Suprapubic skin (tissue), 3 donors: ENCODE measurements at regions not wholly inside any gene's neighbourhood (a gene's known extent, or its start where the extent isn't known, plus 50 kb on each side); places are given as distances from the start of the nearest gene placed in this dataset.

Source experiments
- CTCF ChIP-seq, 2 donors: fragments of 200-600 bp in 1 of 2; fragments of 450-650 bp in 1 of 2; sonication (generic) in 1 of 2; IDR thresholded peaks; one replicate each; pipeline ENCODE4 v1.5.1; 2016 to 2019; ENCODE audit warnings: antibody characterized with exemption in 2 of 2, mild to moderate bottlenecking in 1 of 2, moderate library complexity in 1 of 2
- EP300 ChIP-seq: sonication (generic); formaldehyde crosslinking; IDR thresholded peaks from one replicate; pipeline ENCODE4 v1.6.1; 2017; ENCODE audit warnings: antibody characterized with exemption
- POLR2A ChIP-seq, 2 donors: fragments of 450-650 bp; IDR thresholded peaks; one replicate each; pipeline ENCODE4 v1.6.1; 2017; ENCODE audit warnings: antibody characterized with exemption in 2 of 2, mild to moderate bottlenecking in 2 of 2, moderate library complexity in 2 of 2

- no peak for TF ChIP-seq CTCF (IDR thresholded peaks at IDR 0.05)
- TF ChIP-seq EP300: no peak
- no peak for TF ChIP-seq POLR2A (IDR thresholded peaks at IDR 0.05)
Observed at GRCh38 chr16:80029761-80030481, 429.4 kb upstream of the MAF start.
